SK-N-SH (cell line): ENCODE measurements at regions not wholly inside any gene's neighbourhood (a gene's known extent, or its start where the extent isn't known, plus 50 kb on each side); places are given as distances from the start of the nearest gene placed in this dataset.

Experiments used
- CTCF ChIA-PET: fragments of 300-600, 350-600 bp; formaldehyde crosslinking; extraction: SDS; loops from one replicate; lab custom pipeline; 2021; lab: Yijun Ruan, JAX
- POLR2A ChIA-PET: fragments of 350-600 bp; sonication (Branson Sonifier 250); formaldehyde crosslinking; extraction: SDS; loops from one replicate; lab custom pipeline; 2020; ENCODE audit warnings: antibody characterized with exemption, inconsistent platforms; lab: Yijun Ruan, JAX
- DNase-seq: peaks from one replicate; pipeline ENCODE4 v3.0.0; 2012
- H2AFZ ChIP-seq: fragments of 200-600 bp; sonication (generic); 2 replicates; pipeline ENCODE4 v1.8.1; 2016; ENCODE audit warnings: antibody characterized with exemption, mild to moderate bottlenecking, low read depth
- H3F3A ChIP-seq: fragments of 200-600 bp; sonication (generic); replicated peaks from 2 replicates; pipeline ENCODE3; 2016; ENCODE audit warnings: antibody characterized with exemption, mild to moderate bottlenecking; ENCODE audit not compliant: insufficient read depth
- H3K27ac ChIP-seq, 2 experiments: fragments of 200-500 bp in 1 of 2; fragments of 200-600 bp in 1 of 2; sonication (Bioruptor generic) in 1 of 2; sonication (generic), shearing (Covaris generic) in 1 of 2; 2 replicates each; pipeline versions ENCODE4 v1.5.1 to v1.6.1; 2014 to 2016; ENCODE audit warnings: low read depth in 2 of 2, inconsistent platforms in 1 of 2, low read length in 1 of 2, mild to moderate bottlenecking in 1 of 2, mixed read lengths in 1 of 2
- H3K27me3 ChIP-seq: fragments of 200-600 bp; sonication (generic), shearing (Covaris generic); 2 replicates; pipeline ENCODE4 v1.6.1; 2016; ENCODE audit warnings: mixed run types; ENCODE audit not compliant: insufficient read depth
- H3K36me3 ChIP-seq, 2 experiments: fragments of 200-500 bp in 1 of 2; fragments of 200-600 bp in 1 of 2; sonication (Bioruptor generic) in 1 of 2; sonication (generic) in 1 of 2; replicated peaks in 1 of 2; 2 replicates each; pipeline versions ENCODE3 to v1.5.1; 2014 to 2016; ENCODE audit warnings: low read length in 1 of 2, mild to moderate bottlenecking in 1 of 2; ENCODE audit not compliant: insufficient read depth in 2 of 2, control insufficient read depth in 1 of 2
- H3K4me1 ChIP-seq, 2 experiments: fragments of 200-500 bp in 1 of 2; fragments of 200-600 bp in 1 of 2; sonication (Bioruptor generic) in 1 of 2; sonication (generic), shearing (Covaris generic) in 1 of 2; 2 replicates each; pipeline versions ENCODE4 v1.5.1 to v1.6.1; 2014 to 2016; ENCODE audit warnings: low read depth in 1 of 2, low read length in 1 of 2, mixed run types in 1 of 2; ENCODE audit not compliant: insufficient read depth in 2 of 2, control insufficient read depth in 1 of 2
- H3K4me2 ChIP-seq: fragments of 200-600 bp; sonication (generic), shearing (Covaris generic); 2 replicates; pipeline ENCODE4 v1.6.1; 2017; ENCODE audit warnings: mixed run types
- H3K4me3 ChIP-seq, 2 experiments: fragments of 200-500 bp in 1 of 2; fragments of 200-600 bp in 1 of 2; sonication (Bioruptor generic) in 1 of 2; sonication (generic), shearing (Covaris generic) in 1 of 2; 2 replicates each; pipeline versions ENCODE4 v1.5.1 to v1.8.1; 2014 to 2016; ENCODE audit warnings: low read depth in 2 of 2, inconsistent platforms in 1 of 2, low read length in 1 of 2, mild to moderate bottlenecking in 1 of 2, mixed read lengths in 1 of 2, moderate library complexity in 1 of 2
- H3K79me2 ChIP-seq: fragments of 200-600 bp; sonication (generic); 2 replicates; pipeline ENCODE4 v1.8.1; 2017; ENCODE audit warnings: mild to moderate bottlenecking; ENCODE audit not compliant: insufficient read depth
- H3K9ac ChIP-seq: fragments of 200-600 bp; sonication (generic); 2 replicates; pipeline ENCODE4 v1.6.1; 2017; ENCODE audit warnings: mixed run types
- H3K9me2 ChIP-seq: fragments of 200-600 bp; sonication (generic); 2 replicates; pipeline ENCODE4 v1.6.1; 2017; ENCODE audit warnings: mixed run types
- H3K9me3 ChIP-seq: fragments of 200-600 bp; sonication (generic); 2 replicates; pipeline ENCODE4 v1.6.1; 2017; ENCODE audit warnings: mixed run types, mild to moderate bottlenecking, moderate library complexity
- H4K20me1 ChIP-seq: fragments of 200-600 bp; sonication (generic); 2 replicates; pipeline ENCODE4 v1.6.1; 2017; ENCODE audit warnings: mild to moderate bottlenecking, mixed run types; ENCODE audit not compliant: insufficient read depth
- CHD2 ChIP-seq: fragments of 150-350 bp; IDR thresholded peaks from 2 replicates; pipeline ENCODE4 v1.6.1; 2018; ENCODE audit warnings: low read length; ENCODE audit not compliant: partially characterized antibody
- EZH2phosphoT487 ChIP-seq: fragments of 200-600 bp; sonication (generic); IDR thresholded peaks from 2 replicates; pipeline ENCODE4 v1.6.1; 2017; ENCODE audit warnings: low read depth, mixed run types, mild to moderate bottlenecking, antibody characterized with exemption, moderate library complexity, borderline replicate concordance
- JUND ChIP-seq: IDR thresholded peaks from 2 replicates; pipeline ENCODE4 v1.4.0; 2012
- MXI1 ChIP-seq: IDR thresholded peaks from 2 replicates; pipeline ENCODE4 v1.6.1; 2012; ENCODE audit warnings: mild to moderate bottlenecking, low read depth, low read length, improper control_type of control experiment
- NFIC ChIP-seq: IDR thresholded peaks from 2 replicates; pipeline ENCODE4 v1.4.0; 2012; ENCODE audit warnings: borderline replicate concordance
- RCOR1 ChIP-seq: fragments of 150-350 bp; IDR thresholded peaks from 2 replicates; pipeline ENCODE4 v1.6.1; 2017; ENCODE audit warnings: antibody characterized with exemption, low read length
- RFX5 ChIP-seq: IDR thresholded peaks from 2 replicates; pipeline ENCODE4 v1.6.1; 2012; ENCODE audit warnings: mild to moderate bottlenecking, improper control_type of control experiment, low read length
- RXRA ChIP-seq: IDR thresholded peaks from 2 replicates; pipeline ENCODE4 v1.4.0; 2012; ENCODE audit warnings: low read depth, mild to moderate bottlenecking, borderline replicate concordance
- SIN3A ChIP-seq: IDR thresholded peaks from 2 replicates; pipeline ENCODE4 v1.6.1; 2012; ENCODE audit warnings: low read depth, mild to moderate bottlenecking, low read length, moderate library complexity, borderline replicate concordance
- TEAD4 ChIP-seq: IDR thresholded peaks from 2 replicates; pipeline ENCODE4 v1.4.0; 2012; ENCODE audit warnings: mild to moderate bottlenecking, borderline replicate concordance; ENCODE audit not compliant: insufficient read depth
- WGBS: methylation state at CpG from one replicate; pipeline ENCODE4 v1.1.6; 2017; ENCODE audit warnings: low lambda C conversion rate; 5-methylcytosine and 5-hydroxymethylcytosine counted together
- TF ChIP-seq, protein P1 (sequence below): IDR thresholded peaks from 2 replicates; pipeline ENCODE4 v1.4.0; 2012; ENCODE audit warnings: low read depth, borderline replicate concordance
- TF ChIP-seq, protein P2 (sequence below): fragments of 150-350 bp; IDR thresholded peaks from 2 replicates; pipeline ENCODE4 v1.6.1; 2016; ENCODE audit warnings: mild to moderate bottlenecking, low read depth, low read length

DNA sequence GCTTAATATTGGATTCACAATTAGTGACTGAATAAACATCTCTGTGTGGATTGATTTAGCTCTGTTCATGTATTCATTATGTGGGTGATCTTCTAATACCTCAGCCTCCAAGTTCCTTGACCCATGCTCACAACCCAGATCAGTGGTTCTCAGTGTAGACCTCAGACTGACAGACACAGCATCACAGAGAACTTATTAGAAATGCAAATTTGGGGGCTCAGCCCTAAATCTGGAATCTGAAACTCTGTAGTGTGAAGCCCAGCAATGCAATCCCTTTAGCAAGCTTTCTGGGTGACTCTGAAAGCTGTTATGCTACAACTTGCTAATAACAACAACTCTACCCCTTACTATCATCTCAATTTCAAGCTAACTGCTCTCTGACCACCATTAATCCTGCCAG lies 273.1 kb upstream of the FANCL start:
- ChIA-PET POLR2A (no interaction called here), CTCF (interaction anchor here (0.6 kb wide), 1 partner anchor 173 kb away, joined by 3 read pairs; no protein-coding TSS in a partner anchor)
- Histone ChIP-seq H3K4me3 (no peak overlapping the region), H3K27me3 (no peaks in the 10 kb centered on the region), H2AFZ (no peak overlapping the region), H3K9me3 (no peaks in the 10 kb centered on the region), H3K36me3 (no peaks in the 10 kb centered on the region), H3K27ac (no peak overlapping the region), H3K9ac (no peak overlapping the region), H3K4me2 (no peak overlapping the region), H3F3A (no peaks in the 10 kb centered on the region), H3K4me1 (no peaks in the 10 kb centered on the region), H4K20me1 (no peaks in the 10 kb centered on the region), H3K79me2 (no peaks in the 10 kb centered on the region), H3K9me2 (no peaks in the 10 kb centered on the region)
- DNase-seq, result no peak
- TF ChIP-seq EZH2phosphoT487 (no peak), RXRA (no peak), MXI1 (no peak), SIN3A (no peak), JUND (no peak), RCOR1 (no peak), RFX5 (no peak), CHD2 (no peak)
- TF ChIP-seq, all 33 proteins: peak for 0

DNA sequence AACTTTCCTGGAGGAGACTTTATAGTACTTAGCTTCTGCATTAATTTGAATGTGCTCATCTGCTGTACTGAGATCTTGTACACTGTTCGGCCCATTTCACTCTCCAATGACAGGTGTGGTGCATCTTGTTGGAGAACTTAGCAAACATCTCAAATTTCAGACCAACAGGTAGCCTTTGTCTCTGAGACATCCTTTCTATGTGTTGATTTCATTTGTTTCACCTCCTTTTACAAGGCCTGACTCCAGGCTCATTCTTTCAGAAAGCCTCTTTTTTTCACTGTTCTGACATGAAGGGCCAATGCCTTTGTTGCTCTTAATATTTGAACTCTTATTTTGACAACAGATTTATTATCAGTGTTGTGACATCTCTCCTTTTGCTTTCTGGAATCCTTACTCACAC lies 271.8 kb upstream of the FANCL start:
- Histone ChIP-seq H3K79me2 (no peaks in the 10 kb centered on the region), H3K4me2 (no peak overlapping the region), H3K27me3 (no peaks in the 10 kb centered on the region), H3K9ac (no peak overlapping the region), H4K20me1 (no peaks in the 10 kb centered on the region), H2AFZ (no peak overlapping the region), H3K9me2 (no peaks in the 10 kb centered on the region), H3K4me3 (no peak overlapping the region), H3K9me3 (no peaks in the 10 kb centered on the region), H3F3A (no peaks in the 10 kb centered on the region), H3K4me1 (no peaks in the 10 kb centered on the region), H3K36me3 (no peaks in the 10 kb centered on the region), H3K27ac (no peak overlapping the region)
- DNase-seq, result no peak
- TF ChIP-seq TEAD4 (no peak), RCOR1 (no peak), NFIC (no peak), MXI1 (no peak)
- TF ChIP-seq, protein P1, sequence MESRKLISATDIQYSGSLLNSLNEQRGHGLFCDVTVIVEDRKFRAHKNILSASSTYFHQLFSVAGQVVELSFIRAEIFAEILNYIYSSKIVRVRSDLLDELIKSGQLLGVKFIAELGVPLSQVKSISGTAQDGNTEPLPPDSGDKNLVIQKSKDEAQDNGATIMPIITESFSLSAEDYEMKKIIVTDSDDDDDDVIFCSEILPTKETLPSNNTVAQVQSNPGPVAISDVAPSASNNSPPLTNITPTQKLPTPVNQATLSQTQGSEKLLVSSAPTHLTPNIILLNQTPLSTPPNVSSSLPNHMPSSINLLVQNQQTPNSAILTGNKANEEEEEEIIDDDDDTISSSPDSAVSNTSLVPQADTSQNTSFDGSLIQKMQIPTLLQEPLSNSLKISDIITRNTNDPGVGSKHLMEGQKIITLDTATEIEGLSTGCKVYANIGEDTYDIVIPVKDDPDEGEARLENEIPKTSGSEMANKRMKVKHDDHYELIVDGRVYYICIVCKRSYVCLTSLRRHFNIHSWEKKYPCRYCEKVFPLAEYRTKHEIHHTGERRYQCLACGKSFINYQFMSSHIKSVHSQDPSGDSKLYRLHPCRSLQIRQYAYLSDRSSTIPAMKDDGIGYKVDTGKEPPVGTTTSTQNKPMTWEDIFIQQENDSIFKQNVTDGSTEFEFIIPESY, result no peak
- TF ChIP-seq, protein P2, sequence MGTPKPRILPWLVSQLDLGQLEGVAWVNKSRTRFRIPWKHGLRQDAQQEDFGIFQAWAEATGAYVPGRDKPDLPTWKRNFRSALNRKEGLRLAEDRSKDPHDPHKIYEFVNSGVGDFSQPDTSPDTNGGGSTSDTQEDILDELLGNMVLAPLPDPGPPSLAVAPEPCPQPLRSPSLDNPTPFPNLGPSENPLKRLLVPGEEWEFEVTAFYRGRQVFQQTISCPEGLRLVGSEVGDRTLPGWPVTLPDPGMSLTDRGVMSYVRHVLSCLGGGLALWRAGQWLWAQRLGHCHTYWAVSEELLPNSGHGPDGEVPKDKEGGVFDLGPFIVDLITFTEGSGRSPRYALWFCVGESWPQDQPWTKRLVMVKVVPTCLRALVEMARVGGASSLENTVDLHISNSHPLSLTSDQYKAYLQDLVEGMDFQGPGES, result no peak
- 69% methylated on average over 1 of the region's 1 CpG for WGBS
- POLR2A ChIA-PET, result no interaction called here
- CTCF ChIA-PET, result no interaction called here
